ENCODE measurements at regions not wholly inside any gene's neighbourhood (a gene's known extent, or its start where the extent isn't known, plus 50 kb on each side); places are given as distances from the start of the nearest gene placed in this dataset.

GRCh38 chr9:106717686-106718085 lies 145.3 kb upstream of the ZNF462 start:
- TF ChIP-seq CTCF (IDR thresholded peaks at IDR 0.05) (no peak), POLR2A (IDR thresholded peaks at IDR 0.05) (no peak)

Measured in lower leg skin (tissue), 3 donors.